ENCODE measurements at regions not wholly inside any gene's neighbourhood (a gene's known extent, or its start where the extent isn't known, plus 50 kb on each side); places are given as distances from the start of the nearest gene placed in this dataset.

- no peak for TF ChIP-seq CTCF (IDR thresholded peaks at IDR 0.05; ENCODE audit: low read depth, low read length, poor library complexity, severe bottlenecking)
- TF ChIP-seq EZH2phosphoT487 (IDR thresholded peaks at IDR 0.05; ENCODE audit: borderline replicate concordance, low read length) = no peak
- no peaks in the 10 kb centered on the region for H3K27me3 ChIP-seq (ENCODE audit: control insufficient read depth, low read length)
- H3K9me3 ChIP-seq (ENCODE audit: control insufficient read depth, insufficient read depth, low read length) = no peaks in the 10 kb centered on the region
- peak overlapping the region; percentile 97 for H3K4me2 ChIP-seq (ENCODE audit: low read length)
- H3K79me2 ChIP-seq (ENCODE audit: control insufficient read depth, low read length) = peaks cover 57% of the 10 kb centered on the region
- peaks cover 91% of the 10 kb centered on the region for H3K4me1 ChIP-seq (ENCODE audit: control insufficient read depth, low read length)
- peaks cover 74% of the 10 kb centered on the region for H3K36me3 ChIP-seq (ENCODE audit: control insufficient read depth, low read length)
- no peaks in the 10 kb centered on the region for H4K20me1 ChIP-seq (ENCODE audit: control insufficient read depth, insufficient read depth, low read depth, low read length)
- H3K4me3 ChIP-seq (ENCODE audit: low read length) = peak overlapping the region; percentile 76
- H3K27ac ChIP-seq (ENCODE audit: low read depth, low read length) = peak overlapping the region; percentile 100
- peaks cover 55% of the 10 kb centered on the region for H3F3A ChIP-seq (ENCODE audit: control insufficient read depth, insufficient read depth)
- no peaks in the 10 kb centered on the region for H3K9me2 ChIP-seq (replicated peaks; ENCODE audit: control insufficient read depth, low read length)
Observed at GRCh38 chr17:77445760-77446532, 305.2 kb downstream of the SEC14L1 start.

GRCh38 chr17:77446940-77447634, 306.3 kb downstream of the SEC14L1 start:
- peaks cover 48% of the 10 kb centered on the region for H3F3A ChIP-seq (ENCODE audit: control insufficient read depth, insufficient read depth)
- TF ChIP-seq CTCF (IDR thresholded peaks at IDR 0.05; ENCODE audit: low read depth, low read length, poor library complexity, severe bottlenecking) (peak; percentile 28), EZH2phosphoT487 (IDR thresholded peaks at IDR 0.05; ENCODE audit: borderline replicate concordance, low read length) (no peak)
- peak overlapping the region; percentile 76 for H3K4me3 ChIP-seq (ENCODE audit: low read length)
- H3K4me2 ChIP-seq (ENCODE audit: low read length) = peak overlapping the region; percentile 97
- H3K27me3 ChIP-seq (ENCODE audit: control insufficient read depth, low read length) = no peaks in the 10 kb centered on the region
- H3K4me1 ChIP-seq (ENCODE audit: control insufficient read depth, low read length) = peaks cover 82% of the 10 kb centered on the region
- H3K36me3 ChIP-seq (ENCODE audit: control insufficient read depth, low read length) = peaks cover 79% of the 10 kb centered on the region
- H3K9me3 ChIP-seq (ENCODE audit: control insufficient read depth, insufficient read depth, low read length) = no peaks in the 10 kb centered on the region
- no peaks in the 10 kb centered on the region for H4K20me1 ChIP-seq (ENCODE audit: control insufficient read depth, insufficient read depth, low read depth, low read length)
- peak overlapping the region; percentile 100 for H3K27ac ChIP-seq (ENCODE audit: low read depth, low read length)
- H3K9me2 ChIP-seq (replicated peaks; ENCODE audit: control insufficient read depth, low read length) = no peaks in the 10 kb centered on the region
- peaks cover 69% of the 10 kb centered on the region for H3K79me2 ChIP-seq (ENCODE audit: control insufficient read depth, low read length)

- H3K36me3 ChIP-seq (ENCODE audit: control insufficient read depth, low read length) = peaks cover 88% of the 10 kb centered on the region
- no peaks in the 10 kb centered on the region for H3K27me3 ChIP-seq (ENCODE audit: control insufficient read depth, low read length)
- H3K4me3 ChIP-seq (ENCODE audit: low read length) = peak overlapping the region; percentile 91
- peaks cover 81% of the 10 kb centered on the region for H3K79me2 ChIP-seq (ENCODE audit: control insufficient read depth, low read length)
- no peaks in the 10 kb centered on the region for H3K9me3 ChIP-seq (ENCODE audit: control insufficient read depth, insufficient read depth, low read length)
- TF ChIP-seq CTCF (IDR thresholded peaks at IDR 0.05; ENCODE audit: low read depth, low read length, poor library complexity, severe bottlenecking) (peak; percentile 22), EZH2phosphoT487 (IDR thresholded peaks at IDR 0.05; ENCODE audit: borderline replicate concordance, low read length) (no peak)
- peak overlapping the region; percentile 100 for H3K27ac ChIP-seq (ENCODE audit: low read depth, low read length)
- peaks cover 71% of the 10 kb centered on the region for H3K4me1 ChIP-seq (ENCODE audit: control insufficient read depth, low read length)
- H3K4me2 ChIP-seq (ENCODE audit: low read length) = peak overlapping the region; percentile 97
- no peaks in the 10 kb centered on the region; the same call in 1 of the 2 replicates for H4K20me1 ChIP-seq (ENCODE audit: control insufficient read depth, insufficient read depth, low read depth, low read length)
- H3K9me2 ChIP-seq (replicated peaks; ENCODE audit: control insufficient read depth, low read length) = no peaks in the 10 kb centered on the region
- peaks cover 35% of the 10 kb centered on the region for H3F3A ChIP-seq (ENCODE audit: control insufficient read depth, insufficient read depth)
Observed at GRCh38 chr17:77449373-77449907, 308.7 kb downstream of the SEC14L1 start.
